GM18868 (cell line): ENCODE measurements at regions not wholly inside any gene's neighbourhood (a gene's known extent, or its start where the extent isn't known, plus 50 kb on each side); places are given as distances from the start of the nearest gene placed in this dataset.

Source experiments
- ATAC-seq: cut with Tn5 transposase; IDR thresholded peaks from one replicate; pipeline ENCODE4 v1.9.1; 2021; ENCODE audit warnings: mild to moderate bottlenecking, moderate library complexity; ENCODE audit not compliant: unreplicated experiment

DNA sequence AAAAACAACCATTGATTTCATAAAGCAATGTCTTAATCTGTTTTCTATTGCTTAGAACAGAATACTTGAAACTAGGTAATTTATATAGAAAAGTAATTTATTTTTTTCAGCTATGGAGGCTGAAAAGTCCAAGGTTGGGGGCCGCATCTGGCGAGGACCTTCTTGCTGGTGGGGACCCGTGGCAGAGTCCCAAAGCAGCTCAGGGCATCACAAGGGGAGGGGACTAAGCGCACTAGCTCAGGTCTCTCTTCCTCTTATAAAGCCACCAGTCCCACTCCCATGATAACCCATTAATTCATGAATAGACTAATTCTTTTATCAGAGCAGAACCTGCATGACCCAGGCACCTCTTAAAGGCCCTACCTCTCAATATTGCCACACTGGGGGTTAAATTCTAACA is 87.2 kb upstream of the KLF13 start:
- no peak for ATAC-seq

DNA sequence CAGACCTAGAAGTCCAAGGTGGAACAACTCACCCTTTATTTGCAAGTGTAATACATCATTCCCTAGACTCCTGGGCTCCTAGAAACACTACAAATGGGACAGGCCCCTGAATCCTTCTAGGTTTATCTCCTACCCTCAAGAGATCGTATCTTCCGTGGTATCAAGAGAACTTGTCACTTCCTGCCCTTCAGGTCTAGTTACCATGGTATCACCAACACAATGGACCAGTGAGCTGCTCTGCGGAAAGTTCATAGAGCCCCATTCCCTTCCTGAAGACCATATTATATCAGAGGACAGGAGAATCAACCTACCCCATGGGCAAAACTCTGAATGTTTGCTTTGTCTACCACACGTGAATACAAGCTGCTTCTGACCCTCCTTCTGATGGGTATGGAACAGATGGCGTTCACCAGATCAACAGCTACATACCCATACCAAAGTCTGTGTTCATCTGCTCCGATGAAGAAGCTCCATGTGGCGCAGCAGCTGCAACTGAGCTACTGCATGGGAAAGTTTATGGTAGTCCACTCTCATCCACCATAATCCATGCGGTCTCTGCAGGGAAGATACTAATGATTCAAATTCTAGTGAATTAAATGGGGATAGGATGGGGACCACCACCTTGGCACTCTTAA is 84.6 kb upstream of the KLF13 start:
- no peak for ATAC-seq

DNA sequence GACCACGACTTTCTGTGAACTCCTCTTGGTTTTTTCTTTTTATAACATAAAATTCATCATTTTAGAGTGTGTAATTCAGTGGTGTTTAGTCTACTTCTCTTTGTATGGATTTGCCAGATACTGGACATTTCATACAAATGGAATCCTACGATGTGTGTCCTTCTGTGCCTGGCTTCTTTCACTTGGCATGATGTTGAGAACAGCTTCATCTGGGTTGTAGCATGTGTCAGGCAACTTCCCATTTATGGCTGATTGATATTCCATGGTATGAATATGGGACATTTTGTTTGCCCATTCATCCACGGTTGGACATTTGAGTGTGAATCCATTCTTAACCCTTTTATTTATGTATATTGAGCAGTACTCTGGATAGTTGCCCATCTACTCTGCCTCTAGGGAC is 82.7 kb upstream of the KLF13 start:
- ATAC-seq, result no peak

DNA sequence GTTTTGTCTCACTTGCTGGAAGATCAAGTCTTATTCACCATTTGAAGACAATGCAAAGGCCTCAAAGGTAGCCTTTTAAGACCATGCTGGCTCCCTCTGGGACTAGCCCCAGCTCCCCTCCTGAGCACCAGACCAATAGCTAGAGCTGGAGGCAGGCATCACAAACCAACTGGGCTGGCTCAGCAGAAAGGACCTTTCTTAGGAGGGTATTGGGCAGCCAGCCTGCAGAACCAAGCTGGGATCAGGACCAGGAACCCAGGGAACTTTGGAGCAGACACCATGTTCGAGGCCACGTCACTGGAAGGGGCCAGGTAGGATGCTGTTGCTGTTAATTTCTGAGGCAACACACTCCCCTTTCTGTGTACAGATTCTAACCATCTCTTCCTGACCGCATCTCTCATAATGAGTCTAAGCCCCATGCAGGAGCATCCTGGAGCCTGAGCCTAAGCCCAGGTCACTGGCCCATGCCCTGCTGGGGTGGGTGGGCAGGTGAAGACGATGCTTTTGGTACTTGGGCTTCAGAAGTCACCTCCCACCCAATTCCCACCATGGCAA is 81.4 kb upstream of the KLF13 start:
- no peak for ATAC-seq

DNA sequence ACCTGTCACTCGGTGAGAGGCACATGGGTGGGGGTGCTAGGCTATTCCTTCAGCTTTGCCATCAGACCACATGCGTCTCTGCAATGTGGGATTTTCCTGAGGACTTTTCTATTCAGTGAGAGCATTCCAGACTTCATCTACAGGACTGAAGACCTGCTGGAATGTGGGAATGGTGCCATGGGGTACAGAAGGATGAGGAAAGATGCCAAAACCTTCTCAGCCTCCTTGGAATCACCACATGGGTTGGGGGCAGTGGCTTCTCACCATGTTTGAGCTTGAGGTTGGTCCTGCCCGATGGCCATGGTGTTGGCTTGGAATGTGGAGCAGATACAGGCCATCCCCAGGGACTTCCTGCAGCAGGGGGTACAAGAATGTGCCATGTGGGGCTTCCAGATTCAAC is 80.9 kb upstream of the KLF13 start:
- ATAC-seq, result no peak

DNA sequence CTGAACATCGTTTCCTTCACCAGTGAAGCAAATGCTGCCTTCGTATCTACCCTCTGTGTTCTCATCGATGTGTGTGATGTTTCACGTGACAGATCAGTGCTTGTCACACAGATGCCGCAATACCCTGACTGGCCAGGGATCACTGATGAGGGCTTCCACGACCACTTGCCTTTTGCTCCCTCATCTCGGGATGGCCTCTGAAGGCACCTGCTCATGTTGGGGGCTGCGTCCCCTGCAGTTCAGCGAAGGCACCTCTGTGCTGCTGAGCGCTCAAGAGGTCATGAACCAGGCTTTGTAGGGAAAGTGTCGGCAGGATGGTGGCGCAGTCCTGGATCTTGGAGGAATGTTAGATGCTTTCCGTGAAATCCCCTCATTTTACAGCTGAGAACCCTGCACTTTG is 79.2 kb upstream of the KLF13 start:
- no peak for ATAC-seq

DNA sequence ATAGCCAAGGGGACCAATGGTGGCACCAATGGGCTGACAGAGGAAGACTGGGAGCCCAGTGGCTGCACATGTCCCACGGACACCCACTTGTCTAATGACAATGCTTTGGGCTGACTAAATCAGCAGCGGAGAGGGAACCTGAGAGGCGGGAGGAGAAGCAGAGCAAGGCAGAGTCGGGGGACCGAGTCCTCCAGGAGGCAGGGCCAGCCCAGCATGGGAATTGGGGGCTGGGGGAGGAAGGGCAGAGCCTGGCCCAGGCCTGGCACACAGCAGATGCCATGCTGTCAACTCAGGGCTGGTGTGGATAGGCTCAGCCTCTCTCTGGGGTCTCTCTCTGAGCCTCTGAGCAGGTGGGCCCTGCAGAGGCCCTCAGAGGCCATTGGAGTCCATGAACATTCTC is 78.4 kb upstream of the KLF13 start:
- ATAC-seq, result no peak

DNA sequence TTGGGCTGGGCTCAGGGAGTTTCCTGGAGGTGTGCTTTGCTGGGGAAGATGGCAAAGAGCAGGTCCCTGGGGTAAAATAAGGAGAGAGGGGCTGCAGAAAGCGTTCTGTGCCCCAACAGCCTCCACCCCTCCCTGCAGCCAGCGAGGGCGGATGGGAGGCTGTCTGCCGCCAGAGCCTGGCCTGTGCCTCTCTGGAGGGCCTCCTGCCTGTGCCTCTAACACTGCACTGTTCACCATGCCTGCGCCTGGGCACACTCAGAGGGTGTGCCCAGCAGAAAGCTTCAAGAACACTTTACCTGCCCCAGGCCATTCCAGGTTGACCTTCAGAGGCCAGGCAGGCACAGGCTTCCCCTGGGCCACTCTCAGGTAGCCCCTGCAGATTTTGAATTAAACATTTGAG is 77.7 kb upstream of the KLF13 start:
- no peak for ATAC-seq

DNA sequence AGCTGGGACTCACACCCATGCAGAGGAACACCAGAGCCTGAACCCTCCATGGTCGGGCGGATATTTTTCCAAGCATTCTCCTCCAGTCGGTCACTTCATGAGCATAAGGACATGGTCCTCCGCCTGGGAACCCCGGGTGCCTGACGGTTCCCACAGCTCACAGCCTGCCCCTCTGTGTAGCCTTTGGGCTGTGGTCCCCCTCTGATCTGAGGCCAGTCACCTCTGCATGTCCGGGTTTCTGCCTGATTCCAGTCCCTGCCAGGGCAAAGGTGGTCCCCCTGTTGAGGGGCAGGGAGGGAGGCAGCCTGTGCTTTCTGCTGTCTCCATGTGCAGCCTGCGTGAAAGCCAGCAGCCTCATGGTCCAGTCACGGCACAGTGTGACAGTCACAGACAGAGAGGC is 76.6 kb upstream of the KLF13 start:
- no peak for ATAC-seq

DNA sequence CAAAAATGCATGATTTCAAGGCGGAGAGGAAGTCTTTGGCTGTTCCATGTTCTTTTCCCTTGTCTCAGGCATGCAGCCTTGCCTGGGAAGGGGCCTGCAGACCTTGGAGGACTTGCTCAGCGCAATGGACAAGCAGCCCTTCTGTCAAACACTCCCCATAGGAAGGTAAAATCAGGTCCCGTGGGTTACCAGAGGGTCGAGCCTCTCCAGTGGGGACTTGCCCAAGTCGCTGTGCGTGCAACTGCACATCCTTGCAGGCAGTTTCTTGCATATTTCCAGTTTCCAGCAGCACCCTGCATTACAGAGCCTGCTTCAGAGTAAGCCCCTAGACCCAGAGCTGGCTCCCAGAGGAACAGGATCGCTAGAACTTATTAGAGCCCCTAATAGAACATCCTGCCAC is 75.5 kb upstream of the KLF13 start:
- ATAC-seq, result no peak

DNA sequence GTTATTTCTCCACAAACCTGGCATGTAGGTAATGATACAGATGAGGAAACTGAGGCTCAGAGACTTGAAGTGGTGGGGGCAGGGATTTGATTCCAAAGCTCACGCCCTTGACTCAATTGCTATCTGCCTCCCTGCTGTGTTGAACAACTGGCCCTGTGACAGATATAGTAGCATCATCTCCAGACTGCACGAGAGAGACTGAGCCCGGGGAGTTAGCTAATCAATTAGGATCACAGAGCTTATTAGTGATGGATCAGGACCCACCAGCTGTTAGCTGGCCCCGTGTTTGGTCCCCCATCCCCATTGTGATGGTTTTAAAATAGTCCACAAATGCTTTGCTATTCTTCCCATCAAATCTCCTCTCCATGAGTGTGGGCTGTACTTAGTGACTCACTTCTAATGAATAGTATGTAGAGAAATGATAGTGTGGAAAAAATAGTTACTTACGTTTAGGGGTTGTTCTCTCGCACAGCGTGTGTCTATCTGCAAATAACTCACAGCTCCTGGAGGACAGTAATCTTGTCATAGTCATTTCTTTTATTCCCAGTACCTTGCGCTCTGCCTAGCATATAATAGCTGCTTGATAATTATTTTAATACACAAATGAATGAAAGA is 74.4 kb upstream of the KLF13 start:
- ATAC-seq, result no peak

DNA sequence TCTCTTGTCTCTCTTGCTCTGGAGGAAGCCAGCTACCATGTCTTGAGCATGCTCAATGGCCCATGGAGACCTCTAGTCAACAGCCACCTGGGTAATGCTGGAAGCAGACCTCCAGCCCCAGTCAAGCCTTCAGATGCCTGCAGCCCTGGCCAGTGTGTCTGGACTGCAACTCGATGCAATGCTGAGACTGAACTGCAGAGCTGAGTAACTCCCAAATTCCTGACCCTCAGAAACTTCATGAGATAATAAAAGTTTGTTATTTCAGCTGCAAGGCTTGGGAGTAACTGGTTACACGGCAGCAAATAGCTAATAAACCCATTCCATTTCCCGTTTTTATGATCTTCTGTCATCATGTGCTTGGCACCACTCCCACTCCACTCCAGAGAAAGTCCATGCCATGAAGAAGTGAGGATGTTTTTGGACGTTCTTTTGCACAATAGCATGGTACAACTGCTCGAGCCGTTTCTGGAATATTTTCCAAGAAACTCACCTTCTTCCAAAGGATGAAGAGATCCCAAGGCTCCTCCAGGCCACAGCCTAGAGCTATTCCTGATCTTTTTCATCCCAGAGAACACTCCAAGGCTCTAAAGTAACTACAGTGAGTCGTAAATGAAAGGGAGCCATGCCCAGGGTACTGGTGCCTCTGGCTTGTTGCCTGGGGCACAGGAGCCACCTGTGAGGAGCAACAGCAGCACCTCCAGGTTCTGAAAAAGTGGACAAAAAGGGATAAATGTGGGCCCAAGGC is 72.0 kb upstream of the KLF13 start:
- no peak for ATAC-seq

DNA sequence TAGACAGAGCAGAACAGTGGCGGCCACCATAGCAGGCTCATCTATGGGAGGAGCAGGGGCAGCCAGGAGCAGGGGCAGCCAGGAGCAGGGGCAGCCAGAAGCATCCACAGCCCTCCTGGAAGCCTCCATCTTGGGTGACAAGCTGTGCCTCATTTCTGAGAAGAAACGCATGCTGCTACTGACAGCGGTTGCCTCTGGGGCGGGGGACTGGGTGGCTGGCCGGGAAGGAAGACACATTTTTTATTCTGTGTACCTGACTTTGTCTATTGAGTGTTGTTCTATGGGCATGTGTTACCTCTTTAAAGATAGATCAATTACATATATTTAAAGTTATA is 71.5 kb upstream of the KLF13 start:
- no peak for ATAC-seq

DNA sequence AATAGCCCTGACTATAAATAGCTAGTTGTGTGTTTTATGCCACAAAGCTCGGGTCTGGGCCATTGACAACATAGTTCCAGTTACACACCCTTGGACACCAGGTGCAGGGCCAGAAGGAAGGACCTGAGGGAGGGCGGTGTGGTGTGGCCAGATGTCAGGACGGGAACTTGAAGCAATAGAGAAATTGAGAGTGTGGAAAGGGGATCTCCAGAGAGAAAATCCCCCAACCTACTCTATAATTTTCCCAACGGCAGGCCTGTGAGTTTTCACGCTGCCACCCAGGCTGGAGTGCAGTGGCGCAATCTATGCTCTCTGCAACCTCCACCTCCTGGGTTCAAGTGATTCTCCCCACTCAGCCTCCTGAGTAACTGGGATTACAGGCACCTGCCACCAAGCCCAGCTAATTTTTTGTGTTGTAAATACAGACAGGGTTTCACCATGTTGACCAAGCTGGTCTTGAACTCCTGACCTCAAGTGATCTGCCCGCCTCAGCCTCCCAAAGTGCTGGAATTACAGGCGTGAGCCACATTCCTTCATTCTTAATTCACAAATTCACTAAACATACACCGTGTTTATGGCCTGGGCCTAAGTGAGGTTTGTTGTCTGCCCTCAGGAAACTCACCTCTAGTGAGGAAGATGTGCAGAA is 70.8 kb upstream of the KLF13 start:
- ATAC-seq, result peak; percentile 66

DNA sequence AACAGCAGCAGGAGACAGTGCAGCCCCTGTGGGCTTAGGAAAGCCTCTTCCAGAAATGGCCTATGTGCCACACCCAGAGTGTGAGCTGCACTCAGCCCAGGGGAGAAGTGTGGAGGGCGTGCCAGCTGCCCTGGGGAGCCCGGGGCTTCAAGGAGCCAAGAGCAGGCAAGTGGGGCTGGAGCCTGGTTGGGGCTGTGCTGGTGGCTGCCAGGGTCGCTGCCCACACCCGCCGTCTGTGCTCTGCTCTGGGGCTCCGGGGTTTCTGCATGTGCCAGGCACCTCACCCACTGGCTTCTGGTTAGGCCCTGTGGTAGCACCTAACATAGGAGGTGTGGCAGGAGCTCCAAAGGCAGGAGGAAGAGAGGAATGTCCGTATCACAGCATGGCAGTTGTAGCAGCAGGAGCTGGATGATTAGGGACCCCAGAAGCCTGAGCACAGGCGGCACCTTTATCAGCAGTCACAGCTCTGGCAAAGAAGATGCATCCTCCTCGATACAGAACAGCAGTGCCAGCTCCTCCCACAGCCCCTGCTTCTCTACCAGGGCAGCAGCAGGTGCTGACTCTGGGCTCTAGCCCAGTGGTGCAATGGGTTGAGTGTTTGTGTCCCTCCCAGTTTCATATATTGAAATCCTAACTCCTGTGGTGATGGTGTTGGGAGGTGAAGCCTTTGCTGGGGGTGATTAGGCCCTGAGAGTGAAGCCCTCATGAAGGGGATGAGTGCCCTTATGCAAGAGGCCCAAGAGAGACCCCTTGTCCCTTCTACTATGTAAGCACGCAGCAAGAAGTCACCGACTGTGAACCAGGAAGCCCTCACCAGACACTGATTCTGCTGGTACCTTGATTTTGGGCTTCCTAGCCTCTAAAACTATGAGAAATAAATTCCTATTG is 70.0 kb upstream of the KLF13 start:
- no peak for ATAC-seq

DNA sequence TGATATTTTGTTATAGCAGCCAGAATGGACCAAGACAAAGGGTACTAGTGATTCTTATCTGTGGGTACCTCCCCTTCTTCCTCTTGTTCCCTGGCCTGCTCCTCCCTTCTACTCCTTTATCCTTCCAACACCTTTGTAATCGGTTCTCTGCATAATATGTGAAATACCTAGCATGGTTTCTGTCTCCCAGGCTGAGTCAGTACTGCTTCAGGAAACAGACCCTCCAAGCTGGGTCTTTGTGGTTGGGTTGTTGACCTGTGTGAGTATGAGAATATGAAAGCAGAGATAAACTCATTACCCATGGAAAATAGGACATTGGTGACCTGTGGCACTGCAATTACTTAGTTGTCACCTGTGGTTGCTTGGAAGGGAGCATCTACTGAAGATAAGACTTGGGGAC is 69.3 kb upstream of the KLF13 start:
- ATAC-seq, result peak; percentile 41

DNA sequence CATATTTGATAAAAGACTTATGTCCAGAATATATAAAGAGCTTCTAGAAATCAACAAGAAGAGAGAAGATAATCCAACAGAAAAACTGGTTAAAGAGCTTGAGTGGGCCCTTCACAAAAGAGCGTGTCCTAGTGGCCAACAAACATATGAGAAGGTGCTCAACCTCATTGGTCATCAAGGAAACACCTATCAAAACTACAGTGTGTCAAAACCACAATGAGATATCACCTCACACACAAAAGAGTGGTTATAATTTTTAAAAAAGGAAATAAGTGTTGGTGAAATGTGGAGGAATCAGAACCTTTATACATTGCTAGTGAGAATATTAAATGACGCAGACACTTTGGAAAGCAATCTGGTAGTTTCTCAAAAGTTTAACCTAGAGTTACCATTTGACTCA is 68.4 kb upstream of the KLF13 start:
- no peak for ATAC-seq

DNA sequence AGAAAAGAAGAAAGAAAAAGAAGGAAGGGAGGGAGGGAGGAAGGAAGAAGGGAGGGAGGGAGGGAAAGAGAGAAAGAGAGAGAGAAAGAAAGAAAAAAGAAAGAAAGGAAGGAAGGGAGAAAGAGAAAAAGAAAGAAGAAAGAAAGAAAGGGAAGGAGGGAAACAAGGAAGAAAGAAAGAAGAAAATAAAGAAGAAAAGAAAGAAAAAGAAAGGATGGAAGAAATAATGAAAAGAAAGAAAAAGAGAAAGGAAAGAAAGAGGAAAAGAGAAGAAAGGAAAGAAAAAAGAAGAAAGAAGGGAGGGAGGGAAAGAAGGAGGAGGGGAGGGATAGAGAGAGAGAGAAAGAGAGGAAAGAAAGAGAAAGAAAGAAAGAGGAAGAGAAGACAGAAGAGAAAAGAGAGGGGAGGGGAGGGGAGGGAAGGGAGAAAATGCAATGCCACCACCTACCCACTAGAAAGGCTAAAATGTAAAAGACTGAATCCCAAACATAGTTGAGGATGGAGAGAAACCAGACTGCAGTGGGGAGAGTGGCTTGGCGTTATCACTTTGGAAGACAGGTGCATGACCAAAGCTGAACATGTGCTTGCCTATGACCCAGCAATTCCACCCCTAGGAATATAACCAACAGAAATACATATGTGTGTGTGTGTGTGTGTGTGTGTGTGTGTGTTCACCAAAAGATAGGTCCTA is 66.9 kb upstream of the KLF13 start:
- ATAC-seq, result no peak

DNA sequence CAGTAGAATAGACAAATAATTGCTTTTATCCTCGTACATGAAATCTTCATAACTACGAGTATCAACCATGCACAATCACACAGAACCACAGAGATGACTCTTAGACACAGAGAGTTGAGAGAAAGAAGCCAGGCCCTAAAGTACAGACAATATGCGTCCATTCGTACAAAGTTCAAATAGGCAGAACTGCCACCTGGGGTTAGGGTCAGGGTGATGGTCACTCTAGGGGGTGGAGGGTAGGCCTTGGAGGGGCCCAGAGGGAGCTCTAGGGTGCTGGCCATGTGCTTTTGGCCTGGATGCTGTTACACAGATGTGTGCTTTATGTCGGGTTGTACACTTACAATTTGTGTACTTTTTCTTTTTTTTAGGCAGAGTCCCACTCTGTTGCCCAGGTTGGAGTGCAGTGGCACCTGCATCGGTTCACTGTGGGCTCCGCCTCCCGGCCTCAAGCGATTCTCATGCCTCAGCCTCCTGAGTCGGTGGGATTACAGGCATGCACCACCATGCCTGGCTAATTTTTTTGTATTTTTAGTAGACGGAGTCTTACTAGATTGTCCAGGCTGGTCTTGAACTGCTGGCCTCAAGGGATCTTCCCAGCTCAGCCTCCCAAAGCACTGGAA is 65.9 kb upstream of the KLF13 start:
- no peak for ATAC-seq
